HEK293 (cell line): ENCODE measurements at regions not wholly inside any gene's neighbourhood (a gene's known extent, or its start where the extent isn't known, plus 50 kb on each side); places are given as distances from the start of the nearest gene placed in this dataset.

Experiments used
- CTCF ChIA-PET: fragments of 350-600 bp; formaldehyde crosslinking; extraction: SDS; loops from one replicate; lab custom pipeline; 2021; ENCODE audit warnings: antibody characterized with exemption; lab: Yijun Ruan, JAX
- POLR2A ChIA-PET: fragments of 300-600 bp; formaldehyde crosslinking; extraction: SDS; loops from one replicate; lab custom pipeline; 2020; ENCODE audit warnings: antibody characterized with exemption, inconsistent platforms; lab: Yijun Ruan, JAX
- H3K27ac ChIP-seq: fragments of 200-500 bp; sonication (Bioruptor generic); 2 replicates; pipeline ENCODE4 v1.5.1; 2014; ENCODE audit warnings: low read depth, low read length, control low read depth, inconsistent platforms; ENCODE audit errors: extremely low read depth
- H3K36me3 ChIP-seq, 2 experiments: fragments of 200-500 bp in 1 of 2; sonication (Bioruptor generic) in 1 of 2; 1 replicate in 1 of 2; 2 replicates in 1 of 2; pipeline ENCODE4 v1.5.1; 2014 to 2017; ENCODE audit warnings: inconsistent platforms in 2 of 2, low read length in 2 of 2; ENCODE audit not compliant: control insufficient read depth in 2 of 2, insufficient read depth in 1 of 2
- H3K4me1 ChIP-seq: fragments of 200-500 bp; sonication (Bioruptor generic); 2 replicates; pipeline ENCODE4 v1.5.1; 2014; ENCODE audit warnings: mild to moderate bottlenecking, low read length, inconsistent platforms; ENCODE audit not compliant: control insufficient read depth, insufficient read depth
- H3K4me3 ChIP-seq: 2 replicates; pipeline ENCODE4 v1.5.1; 2011; ENCODE audit warnings: low read depth, mild to moderate bottlenecking, control low read depth, low read length, moderate library complexity
- H3K9me3 ChIP-seq: fragments of 200-500 bp; sonication (Bioruptor generic); 2 replicates; pipeline ENCODE4 v1.5.1; 2014; ENCODE audit warnings: low read depth, low read length, inconsistent platforms; ENCODE audit not compliant: control insufficient read depth, insufficient read depth
- KLF1 ChIP-seq: fragments of 450-650 bp; formaldehyde crosslinking; IDR thresholded peaks from 2 replicates; pipeline ENCODE4 v1.5.1; 2016; ENCODE audit warnings: missing biosample characterization, missing genetic modification characterization
- OVOL3 ChIP-seq: fragments of 450-650 bp; formaldehyde crosslinking; IDR thresholded peaks from 2 replicates; pipeline ENCODE4 v1.5.1; 2016; ENCODE audit warnings: missing biosample characterization, missing genetic modification characterization
- PRDM10 ChIP-seq: fragments of 450-650 bp; formaldehyde crosslinking; IDR thresholded peaks from 2 replicates; pipeline ENCODE4 v1.5.1; 2016; ENCODE audit warnings: missing biosample characterization, missing genetic modification characterization
- REPIN1 ChIP-seq: fragments of 450-650 bp; formaldehyde crosslinking; IDR thresholded peaks from 2 replicates; pipeline ENCODE4 v1.5.1; 2017; ENCODE audit warnings: missing biosample characterization, missing genetic modification characterization, low read depth
- SP3 ChIP-seq: fragments of 450-650 bp; formaldehyde crosslinking; IDR thresholded peaks from 2 replicates; pipeline ENCODE4 v1.5.1; 2016; ENCODE audit warnings: missing biosample characterization, missing genetic modification characterization
- SP7 ChIP-seq: fragments of 450-650 bp; formaldehyde crosslinking; IDR thresholded peaks from 2 replicates; pipeline ENCODE4 v1.5.1; 2016; ENCODE audit warnings: missing biosample characterization, missing genetic modification characterization
- ZFP69B ChIP-seq: fragments of 450-650 bp; formaldehyde crosslinking; IDR thresholded peaks from 2 replicates; pipeline ENCODE4 v1.5.1; 2016; ENCODE audit warnings: missing biosample characterization, missing genetic modification characterization
- ZNF24 ChIP-seq: fragments of 450-650 bp; formaldehyde crosslinking; IDR thresholded peaks from 2 replicates; pipeline ENCODE4 v1.5.1; 2016; ENCODE audit warnings: missing biosample characterization, missing genetic modification characterization
- ZNF280C ChIP-seq: fragments of 450-650 bp; formaldehyde crosslinking; IDR thresholded peaks from 2 replicates; pipeline ENCODE4 v1.5.1; 2016; ENCODE audit warnings: missing biosample characterization, missing genetic modification characterization
- ZNF280D ChIP-seq: fragments of 450-650 bp; formaldehyde crosslinking; IDR thresholded peaks from 2 replicates; pipeline ENCODE4 v1.5.1; 2016; ENCODE audit warnings: missing biosample characterization, missing genetic modification characterization
- ZNF335 ChIP-seq: fragments of 450-650 bp; formaldehyde crosslinking; conservative IDR thresholded peaks from 2 replicates; pipeline ENCODE4 v1.5.1; 2016; ENCODE audit warnings: missing biosample characterization, missing genetic modification characterization
- ZNF423 ChIP-seq: fragments of 450-650 bp; formaldehyde crosslinking; IDR thresholded peaks from 2 replicates; pipeline ENCODE4 v1.5.1; 2016; ENCODE audit warnings: missing biosample characterization, missing genetic modification characterization
- ZNF510 ChIP-seq: fragments of 450-650 bp; formaldehyde crosslinking; IDR thresholded peaks from 2 replicates; pipeline ENCODE4 v1.5.1; 2018; ENCODE audit warnings: mild to moderate bottlenecking, missing genetic modification characterization, missing biosample characterization; ENCODE audit not compliant: insufficient replicate concordance
- ZNF514 ChIP-seq: fragments of 450-650 bp; formaldehyde crosslinking; IDR thresholded peaks from 2 replicates; pipeline ENCODE4 v1.5.1; 2016; ENCODE audit warnings: missing biosample characterization, missing genetic modification characterization
- ZNF530 ChIP-seq: fragments of 450-650 bp; formaldehyde crosslinking; IDR thresholded peaks from 2 replicates; pipeline ENCODE4 v1.5.1; 2016; ENCODE audit warnings: low read depth, missing biosample characterization, missing genetic modification characterization
- ZNF548 ChIP-seq: fragments of 450-650 bp; formaldehyde crosslinking; IDR thresholded peaks from 2 replicates; pipeline ENCODE4 v1.5.1; 2016; ENCODE audit warnings: missing biosample characterization, missing genetic modification characterization
- ZNF623 ChIP-seq: fragments of 450-650 bp; formaldehyde crosslinking; IDR thresholded peaks from 2 replicates; pipeline ENCODE4 v1.5.1; 2016; ENCODE audit warnings: missing biosample characterization, missing genetic modification characterization
- ZNF660 ChIP-seq: fragments of 450-650 bp; IDR thresholded peaks from 2 replicates; pipeline ENCODE4 v1.5.1; 2018; ENCODE audit warnings: missing biosample characterization, mild to moderate bottlenecking, missing genetic modification characterization
- ZSCAN18 ChIP-seq: fragments of 450-650 bp; formaldehyde crosslinking; IDR thresholded peaks from 2 replicates; pipeline ENCODE4 v1.5.1; 2016; ENCODE audit warnings: missing biosample characterization, missing genetic modification characterization
- ZSCAN30 ChIP-seq: fragments of 450-650 bp; IDR thresholded peaks from 2 replicates; pipeline ENCODE4 v1.5.1; 2018; ENCODE audit warnings: missing biosample characterization, mild to moderate bottlenecking, missing genetic modification characterization, moderate library complexity
- ZXDB ChIP-seq: fragments of 450-650 bp; formaldehyde crosslinking; IDR thresholded peaks from 2 replicates; pipeline ENCODE4 v1.5.1; 2016; ENCODE audit warnings: missing biosample characterization, missing genetic modification characterization
- TF ChIP-seq, protein P1 (sequence below): fragments of 450-650 bp; formaldehyde crosslinking; IDR thresholded peaks from 2 replicates; pipeline ENCODE4 v1.5.0; 2017; ENCODE audit warnings: missing biosample characterization, missing genetic modification characterization, borderline replicate concordance
- TF ChIP-seq, protein P2 (sequence below): fragments of 450-650 bp; formaldehyde crosslinking; IDR thresholded peaks from 2 replicates; pipeline ENCODE4 v1.5.1; 2017; ENCODE audit warnings: missing biosample characterization, missing genetic modification characterization

DNA sequence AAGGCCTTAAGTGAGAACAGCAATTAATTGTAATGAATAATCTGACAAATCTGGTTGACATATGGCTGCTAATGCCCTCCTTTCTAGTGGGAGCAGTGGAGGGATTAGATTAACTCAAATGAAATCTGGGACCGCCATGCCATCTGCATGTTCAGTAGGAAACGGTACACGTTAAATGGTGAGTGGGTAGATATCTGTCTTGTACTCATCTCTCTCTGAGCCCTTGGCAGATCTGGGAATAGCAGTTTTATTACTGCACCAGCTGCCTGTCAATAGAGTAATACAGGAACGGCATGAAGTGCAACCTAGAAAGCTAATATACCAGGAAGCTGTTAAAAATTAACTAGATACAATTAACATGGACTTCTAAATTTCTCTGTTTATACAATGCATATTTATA, 258.8 kb downstream of the GPD2 start:
- Histone ChIP-seq H3K9me3 (no peaks in the 10 kb centered on the region), H3K27ac (no peak overlapping the region), H3K36me3 (no peaks in the 10 kb centered on the region), H3K4me3 (no peak overlapping the region), H3K4me1 (no peaks in the 10 kb centered on the region)
- POLR2A ChIA-PET: no interaction called here
- TF ChIP-seq ZSCAN18 (tag by site-specific recombination) (no peak), ZNF548 (tag by site-specific recombination) (no peak), ZNF280C (tag by site-specific recombination) (no peak), ZNF280D (tag by site-specific recombination) (no peak), ZXDB (no peak), ZNF423 (no peak), ZNF24 (tag by site-specific recombination) (no peak), ZNF660 (tag by site-specific recombination) (no peak), REPIN1 (tag by site-specific recombination) (no peak), KLF1 (tag by site-specific recombination) (no peak), ZNF623 (tag by site-specific recombination) (no peak), ZNF514 (tag by site-specific recombination) (no peak), ZNF530 (no peak), PRDM10 (tag by site-specific recombination) (no peak), ZFP69B (tag by site-specific recombination) (no peak), ZNF510 (no peak)
- CTCF ChIA-PET: interaction anchor here (0.7 kb wide), 1 partner anchor 34 kb away, joined by 3 read pairs; no protein-coding TSS in a partner anchor

- CTCF ChIA-PET: interaction anchor here (0.7 kb wide), 2 partner anchors 33 to 92 kb away, joined by 3 read pairs; no protein-coding TSS in a partner anchor
- Histone ChIP-seq H3K36me3 (no peaks in the 10 kb centered on the region), H3K9me3 (no peaks in the 10 kb centered on the region), H3K27ac (no peak overlapping the region), H3K4me1 (no peaks in the 10 kb centered on the region), H3K4me3 (no peak overlapping the region)
- POLR2A ChIA-PET: no interaction called here
- no peak for TF ChIP-seq SP3 (tag by site-specific recombination)
- no peak for TF ChIP-seq ZNF335 (tag by site-specific recombination)
- TF ChIP-seq ZSCAN30 (tag by site-specific recombination): no peak
- TF ChIP-seq SP7: no peak
- TF ChIP-seq, protein P1, sequence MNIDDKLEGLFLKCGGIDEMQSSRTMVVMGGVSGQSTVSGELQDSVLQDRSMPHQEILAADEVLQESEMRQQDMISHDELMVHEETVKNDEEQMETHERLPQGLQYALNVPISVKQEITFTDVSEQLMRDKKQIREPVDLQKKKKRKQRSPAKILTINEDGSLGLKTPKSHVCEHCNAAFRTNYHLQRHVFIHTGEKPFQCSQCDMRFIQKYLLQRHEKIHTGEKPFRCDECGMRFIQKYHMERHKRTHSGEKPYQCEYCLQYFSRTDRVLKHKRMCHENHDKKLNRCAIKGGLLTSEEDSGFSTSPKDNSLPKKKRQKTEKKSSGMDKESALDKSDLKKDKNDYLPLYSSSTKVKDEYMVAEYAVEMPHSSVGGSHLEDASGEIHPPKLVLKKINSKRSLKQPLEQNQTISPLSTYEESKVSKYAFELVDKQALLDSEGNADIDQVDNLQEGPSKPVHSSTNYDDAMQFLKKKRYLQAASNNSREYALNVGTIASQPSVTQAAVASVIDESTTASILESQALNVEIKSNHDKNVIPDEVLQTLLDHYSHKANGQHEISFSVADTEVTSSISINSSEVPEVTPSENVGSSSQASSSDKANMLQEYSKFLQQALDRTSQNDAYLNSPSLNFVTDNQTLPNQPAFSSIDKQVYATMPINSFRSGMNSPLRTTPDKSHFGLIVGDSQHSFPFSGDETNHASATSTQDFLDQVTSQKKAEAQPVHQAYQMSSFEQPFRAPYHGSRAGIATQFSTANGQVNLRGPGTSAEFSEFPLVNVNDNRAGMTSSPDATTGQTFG (tag by site-specific recombination): no peak
- no peak for TF ChIP-seq OVOL3 (tag by site-specific recombination)
- TF ChIP-seq, protein P2, sequence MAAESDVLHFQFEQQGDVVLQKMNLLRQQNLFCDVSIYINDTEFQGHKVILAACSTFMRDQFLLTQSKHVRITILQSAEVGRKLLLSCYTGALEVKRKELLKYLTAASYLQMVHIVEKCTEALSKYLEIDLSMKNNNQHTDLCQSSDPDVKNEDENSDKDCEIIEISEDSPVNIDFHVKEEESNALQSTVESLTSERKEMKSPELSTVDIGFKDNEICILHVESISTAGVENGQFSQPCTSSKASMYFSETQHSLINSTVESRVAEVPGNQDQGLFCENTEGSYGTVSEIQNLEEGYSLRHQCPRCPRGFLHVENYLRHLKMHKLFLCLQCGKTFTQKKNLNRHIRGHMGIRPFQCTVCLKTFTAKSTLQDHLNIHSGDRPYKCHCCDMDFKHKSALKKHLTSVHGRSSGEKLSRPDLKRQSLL: no peak
Observed at GRCh38 chr2:156695595-156695994, 259.4 kb downstream of the GPD2 start.
